IMR-90 (cell line): ENCODE measurements at regions not wholly inside any gene's neighbourhood (a gene's known extent, or its start where the extent isn't known, plus 50 kb on each side); places are given as distances from the start of the nearest gene placed in this dataset.

Source experiments
- ATAC-seq: fragments of 200-7000 bp; cut with Tn5 transposase; 2 replicates; pipeline ENCODE4 v1.9.1; 2020; ENCODE audit warnings: low read depth, mild to moderate bottlenecking, moderate library complexity
- BruUV-seq: library from RNA; stranded (reverse); fragments of 400-500 nt; replicated peaks from 2 replicates; lab custom pipeline; 2021; lab: Mats Ljungman, UMichigan
- CTCF ChIA-PET: fragments of 300-600 bp; formaldehyde crosslinking; extraction: SDS; loops from one replicate; lab custom pipeline; 2021; ENCODE audit warnings: antibody characterized with exemption; lab: Yijun Ruan, JAX
- POLR2A ChIA-PET: fragments of 300-600 bp; sonication (Branson Sonifier 250); formaldehyde crosslinking; loops from one replicate; lab custom pipeline; 2022; ENCODE audit warnings: antibody characterized with exemption; ENCODE audit not compliant: unreplicated experiment; lab: Charles Lee
- DNase-seq: peaks from one replicate; pipeline ENCODE4 v3.0.0; 2013
- H2AFZ ChIP-seq: replicated peaks from 2 replicates; pipeline ENCODE3; 2013; ENCODE audit warnings: low read length, mild to moderate bottlenecking; ENCODE audit not compliant: poor library complexity
- H2AK5ac ChIP-seq: 2 replicates; pipeline ENCODE4 v1.6.1; 2013; ENCODE audit warnings: low read depth, low read length, inconsistent platforms
- H2AK9ac ChIP-seq: replicated peaks from 2 replicates; pipeline ENCODE3; 2013; ENCODE audit warnings: mild to moderate bottlenecking, low read depth, low read length, moderate library complexity; ENCODE audit not compliant: poor library complexity
- H2BK120ac ChIP-seq: 2 replicates; pipeline ENCODE4 v1.6.1; 2013; ENCODE audit warnings: low read depth, low read length, inconsistent platforms
- H2BK15ac ChIP-seq: 3 replicates; pipeline ENCODE4 v1.6.1; 2013; ENCODE audit warnings: low read depth, low read length, inconsistent platforms
- H2BK20ac ChIP-seq: 2 replicates; pipeline ENCODE4 v1.6.1; 2013; ENCODE audit warnings: low read depth, mild to moderate bottlenecking, inconsistent platforms, low read length, moderate library complexity
- H2BK5ac ChIP-seq: 2 replicates; pipeline ENCODE4 v1.6.1; 2013; ENCODE audit warnings: mild to moderate bottlenecking, low read depth, low read length, inconsistent platforms; ENCODE audit not compliant: poor library complexity, severe bottlenecking
- H3K14ac ChIP-seq: replicated peaks from 2 replicates; pipeline ENCODE4 v1.6.1; 2013; ENCODE audit warnings: low read depth, low read length, inconsistent platforms
- H3K18ac ChIP-seq: 2 replicates; pipeline ENCODE4 v1.6.1; 2013; ENCODE audit warnings: low read depth, low read length, control low read depth
- H3K23ac ChIP-seq: 2 replicates; pipeline ENCODE4 v1.6.1; 2013; ENCODE audit warnings: low read depth, low read length, inconsistent platforms
- H3K27ac ChIP-seq: 2 replicates; pipeline ENCODE4 v1.5.1; 2013; ENCODE audit warnings: mild to moderate bottlenecking, control low read depth, low read length; ENCODE audit not compliant: insufficient read depth
- H3K27me3 ChIP-seq: 2 replicates; pipeline ENCODE4 v1.6.1; 2013; ENCODE audit warnings: low read length; ENCODE audit not compliant: control insufficient read depth, insufficient read depth
- H3K36me3 ChIP-seq: 2 replicates; pipeline ENCODE4 v1.6.1; 2013; ENCODE audit warnings: low read length, mixed read lengths; ENCODE audit not compliant: control insufficient read depth, insufficient read depth
- H3K4ac ChIP-seq: 2 replicates; pipeline ENCODE4 v1.6.1; 2013; ENCODE audit warnings: low read depth, low read length, inconsistent platforms
- H3K4me1 ChIP-seq: 2 replicates; pipeline ENCODE4 v1.6.1; 2013; ENCODE audit warnings: low read length, mixed read lengths; ENCODE audit not compliant: control insufficient read depth, insufficient read depth
- H3K4me2 ChIP-seq: 2 replicates; pipeline ENCODE4 v1.6.1; 2013; ENCODE audit warnings: low read depth, mild to moderate bottlenecking, control low read depth, low read length, moderate library complexity
- H3K4me3 ChIP-seq: 2 replicates; pipeline ENCODE4 v1.5.1; 2013; ENCODE audit warnings: low read depth, mild to moderate bottlenecking, control low read depth, low read length, moderate library complexity; ENCODE audit not compliant: insufficient read depth
- H3K56ac ChIP-seq: 2 replicates; pipeline ENCODE4 v1.6.1; 2013; ENCODE audit warnings: low read length, inconsistent platforms; ENCODE audit not compliant: insufficient read depth; ENCODE audit errors: extremely low read depth
- H3K79me1 ChIP-seq, 2 experiments: 2 replicates each; pipeline ENCODE4 v1.6.1; 2013; ENCODE audit warnings: low read length in 2 of 2, inconsistent platforms in 1 of 2, low read depth in 1 of 2
- H3K9ac ChIP-seq: 2 replicates; pipeline ENCODE4 v1.6.1; 2013; ENCODE audit warnings: low read depth, low read length, control low read depth
- H3K9me1 ChIP-seq: 2 replicates; pipeline ENCODE4 v1.6.1; 2013; ENCODE audit warnings: low read length, inconsistent platforms; ENCODE audit not compliant: insufficient read depth
- H3K9me3 ChIP-seq: 2 replicates; pipeline ENCODE4 v1.6.1; 2013; ENCODE audit warnings: low read length; ENCODE audit not compliant: control insufficient read depth, insufficient read depth
- H4K20me1 ChIP-seq: 2 replicates; pipeline ENCODE4 v1.6.1; 2013; ENCODE audit warnings: low read length, inconsistent platforms; ENCODE audit not compliant: insufficient read depth
- H4K5ac ChIP-seq: 2 replicates; pipeline ENCODE4 v1.6.1; 2013; ENCODE audit warnings: mild to moderate bottlenecking, low read depth, low read length, control low read depth
- H4K8ac ChIP-seq, 2 experiments: 2 replicates each; pipeline ENCODE4 v1.6.1; 2013; ENCODE audit warnings: low read depth in 2 of 2, low read length in 2 of 2, control low read depth in 1 of 2, inconsistent platforms in 1 of 2
- H4K91ac ChIP-seq: 2 replicates; pipeline ENCODE4 v1.6.1; 2013; ENCODE audit warnings: low read depth, low read length, inconsistent platforms; ENCODE audit not compliant: insufficient read depth
- CEBPB ChIP-seq: IDR thresholded peaks from 2 replicates; pipeline ENCODE4 v1.6.1; 2012; ENCODE audit warnings: low read depth, low read length, improper control_type of control experiment
- CHD1 ChIP-seq: IDR thresholded peaks from 2 replicates; pipeline ENCODE4 v1.6.1; 2012; ENCODE audit warnings: low read depth, low read length, improper control_type of control experiment
- MAZ ChIP-seq: IDR thresholded peaks from 2 replicates; pipeline ENCODE4 v1.6.1; 2012; ENCODE audit warnings: low read depth, mild to moderate bottlenecking, low read length, improper control_type of control experiment, moderate library complexity, borderline replicate concordance
- MXI1 ChIP-seq: IDR thresholded peaks from 2 replicates; pipeline ENCODE4 v1.6.1; 2012; ENCODE audit warnings: low read depth, mild to moderate bottlenecking, low read length, moderate library complexity, borderline replicate concordance
- NFE2L2 ChIP-seq: fragments of 150-350 bp; IDR thresholded peaks from 2 replicates; pipeline ENCODE4 v1.6.1; 2016; ENCODE audit warnings: low read depth, mild to moderate bottlenecking, low read length
- SMC3 ChIP-seq: fragments of 150-350 bp; IDR thresholded peaks from 2 replicates; pipeline ENCODE4 v1.6.1; 2016; ENCODE audit warnings: low read depth, mild to moderate bottlenecking, antibody characterized with exemption, low read length, moderate library complexity
- WGBS, 2 experiments: methylation state at CpG; one replicate each; pipeline versions ENCODE4 v1.1.5 to v1.1.7; 2013; ENCODE audit warnings: missing lambda C conversion rate in 2 of 2; ENCODE audit not compliant: insufficient read length in 1 of 2; ENCODE audit errors: extremely low coverage in 2 of 2; 5-methylcytosine and 5-hydroxymethylcytosine counted together
- dilution Hi-C: fragments of 300-500 bp; cut with HindIII; formaldehyde crosslinking; loops from one replicate; pipeline ENCODE4 v1.14.3; 2018; ENCODE audit warnings: low sequenced_read_pairs; ENCODE audit not compliant: unreplicated experiment
- in situ Hi-C: fragments of 300-500 bp; cut with MboI; formaldehyde crosslinking; loops from 3 replicates; pipeline ENCODE4 v1.14.3; 2019; ENCODE audit warnings: low sequenced_read_pairs, inconsistent platforms, mixed read lengths
- intact Hi-C: fragments of 100-400 bp; cut with micrococcal nuclease; formaldehyde crosslinking; loops from 2 replicates; pipeline ENCODE4 v1.10.0; 2022
- TF ChIP-seq, protein P1 (sequence below): fragments of 150-350 bp; IDR thresholded peaks from 2 replicates; pipeline ENCODE4 v1.6.1; 2017; ENCODE audit warnings: mild to moderate bottlenecking, antibody characterized with exemption, low read length, low read depth
- TF ChIP-seq, protein P2 (sequence below): fragments of 150-350 bp; IDR thresholded peaks from 2 replicates; pipeline ENCODE4 v1.6.1; 2016; ENCODE audit warnings: low read depth, mild to moderate bottlenecking, low read length, moderate library complexity, borderline replicate concordance

DNA sequence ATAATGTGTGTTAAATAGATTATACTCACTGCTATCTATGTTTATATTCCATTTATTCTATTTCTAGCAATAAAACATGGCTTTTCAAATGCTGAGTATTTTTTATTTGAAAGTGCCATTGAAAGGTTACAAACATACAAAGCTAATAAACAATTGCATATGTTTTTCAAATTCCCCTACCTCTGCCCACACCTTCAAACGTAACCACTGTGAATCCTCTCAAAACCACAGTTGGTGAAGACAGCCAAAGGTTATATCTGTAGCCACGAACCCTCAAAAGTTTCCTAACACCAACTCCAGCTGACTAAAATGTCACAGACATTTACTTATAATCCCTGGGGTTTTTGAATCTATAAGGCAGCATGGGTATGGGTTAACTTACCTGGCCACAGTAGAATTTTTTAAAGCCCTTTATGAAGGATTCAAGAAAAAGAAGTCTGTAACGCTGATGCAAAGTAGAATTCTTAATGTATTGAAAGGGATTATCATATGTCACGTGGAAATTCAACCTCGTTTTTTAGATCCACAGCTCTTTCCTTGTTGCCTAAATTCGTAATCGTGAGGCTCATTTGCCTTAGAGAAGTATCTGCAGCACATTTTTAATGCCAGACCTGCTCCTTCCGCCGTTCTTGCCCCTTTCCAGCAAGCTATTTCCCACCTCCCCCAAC is 122.5 kb upstream of the ZC3H12C start:
- H3K9me1 ChIP-seq, result no peaks in the 10 kb centered on the region
- no peak overlapping the region for H3K56ac ChIP-seq
- peak overlapping the region; percentile 71 for H2BK120ac ChIP-seq
- in situ Hi-C loops, result loop anchor here (25.0 kb wide), 1 partner anchor 217 kb away; no protein-coding TSS in a partner anchor
- peak overlapping the region; percentile 86 for H2AFZ ChIP-seq
- ChIA-PET CTCF (no interaction called here), POLR2A (no interaction called here)
- H2AK5ac ChIP-seq, result peak overlapping the region; percentile 15; the same call in 1 of the 2 replicates
- TF ChIP-seq, protein P1, sequence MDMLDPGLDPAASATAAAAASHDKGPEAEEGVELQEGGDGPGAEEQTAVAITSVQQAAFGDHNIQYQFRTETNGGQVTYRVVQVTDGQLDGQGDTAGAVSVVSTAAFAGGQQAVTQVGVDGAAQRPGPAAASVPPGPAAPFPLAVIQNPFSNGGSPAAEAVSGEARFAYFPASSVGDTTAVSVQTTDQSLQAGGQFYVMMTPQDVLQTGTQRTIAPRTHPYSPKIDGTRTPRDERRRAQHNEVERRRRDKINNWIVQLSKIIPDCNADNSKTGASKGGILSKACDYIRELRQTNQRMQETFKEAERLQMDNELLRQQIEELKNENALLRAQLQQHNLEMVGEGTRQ, result no peak
- TF ChIP-seq CHD1, result no peak
- TF ChIP-seq, protein P2, sequence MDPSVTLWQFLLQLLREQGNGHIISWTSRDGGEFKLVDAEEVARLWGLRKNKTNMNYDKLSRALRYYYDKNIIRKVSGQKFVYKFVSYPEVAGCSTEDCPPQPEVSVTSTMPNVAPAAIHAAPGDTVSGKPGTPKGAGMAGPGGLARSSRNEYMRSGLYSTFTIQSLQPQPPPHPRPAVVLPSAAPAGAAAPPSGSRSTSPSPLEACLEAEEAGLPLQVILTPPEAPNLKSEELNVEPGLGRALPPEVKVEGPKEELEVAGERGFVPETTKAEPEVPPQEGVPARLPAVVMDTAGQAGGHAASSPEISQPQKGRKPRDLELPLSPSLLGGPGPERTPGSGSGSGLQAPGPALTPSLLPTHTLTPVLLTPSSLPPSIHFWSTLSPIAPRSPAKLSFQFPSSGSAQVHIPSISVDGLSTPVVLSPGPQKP, result no peak
- no peak for TF ChIP-seq NFE2L2
- TF ChIP-seq MAZ, result no peak
- TF ChIP-seq SMC3, result no peak
- TF ChIP-seq MXI1, result no peak
- no peak for TF ChIP-seq CEBPB
- H2AK9ac ChIP-seq, result peak overlapping the region; percentile 89
- ATAC-seq, result no peak
- H2BK15ac ChIP-seq, result peak overlapping the region; percentile 39; the same call in 2 of the 3 replicates
- H3K4me1 ChIP-seq, result peaks cover 3% of the 10 kb centered on the region; the same call in 1 of the 2 replicates
- peak overlapping the region in 1 of 2 experiments; percentile 39; a peak in 2 of 4 replicates for H4K8ac ChIP-seq
- H4K20me1 ChIP-seq, result no peaks in the 10 kb centered on the region
- dilution Hi-C loops, result no loop called here
- peak overlapping the region; percentile 79; the same call in 1 of the 2 replicates for H2BK20ac ChIP-seq
- H4K5ac ChIP-seq, result no peak overlapping the region
- no peaks in the 10 kb centered on the region for H3K9me3 ChIP-seq
- no peak overlapping the region for H3K4me2 ChIP-seq
- no peak overlapping the region for H3K23ac ChIP-seq
- H3K27ac ChIP-seq, result no peak overlapping the region
- no peak overlapping the region for H2BK5ac ChIP-seq
- H3K18ac ChIP-seq, result no peak overlapping the region
- 94% methylated on average over 2 of the region's 9 CpGs; no CpG with 5 or more reads in 1 of the 2 experiments for WGBS, 2 experiments
- H3K4me3 ChIP-seq, result no peak overlapping the region
- H3K27me3 ChIP-seq, result no peaks in the 10 kb centered on the region
- no peaks in the 10 kb centered on the region for H3K36me3 ChIP-seq
- H3K9ac ChIP-seq, result no peak overlapping the region
- peak overlapping the region; percentile 74 for H3K14ac ChIP-seq
- no TSS peak for BruUV-seq
- peak overlapping the region; percentile 57; the same call in 1 of the 2 replicates for H3K4ac ChIP-seq
- no peak for DNase-seq
- no peaks in the 10 kb centered on the region for H3K79me1 ChIP-seq
- no peak overlapping the region; the same call in 1 of the 2 replicates for H4K91ac ChIP-seq
- intact Hi-C loops, result no loop called here
